HG02571 (cell line): ENCODE measurements at regions not wholly inside any gene's neighbourhood (a gene's known extent, or its start where the extent isn't known, plus 50 kb on each side); places are given as distances from the start of the nearest gene placed in this dataset.

ENCODE experiments used
- ATAC-seq: cut with Tn5 transposase; IDR thresholded peaks from one replicate; pipeline ENCODE4 v1.9.1; 2021; ENCODE audit warnings: mild to moderate bottlenecking, moderate library complexity; ENCODE audit not compliant: unreplicated experiment

- no peak for ATAC-seq
Observed at GRCh38 chr12:42648061-42648460, 58.5 kb upstream of the PRICKLE1 start.

- ATAC-seq: no peak
Observed at GRCh38 chr12:42643881-42644579, 54.5 kb upstream of the PRICKLE1 start.

- ATAC-seq: no peak
Observed at GRCh38 chr12:42641221-42641885, 51.8 kb upstream of the PRICKLE1 start.

GRCh38 chr12:42640391-42640790, 50.8 kb upstream of the PRICKLE1 start:
- no peak for ATAC-seq

- ATAC-seq: no peak
Observed at GRCh38 chr12:42639556-42639955, 50.0 kb upstream of the PRICKLE1 start.
